GM21447 (cell line): ENCODE measurements at regions not wholly inside any gene's neighbourhood (a gene's known extent, or its start where the extent isn't known, plus 50 kb on each side); places are given as distances from the start of the nearest gene placed in this dataset.

Source experiments
- ATAC-seq: cut with Tn5 transposase; IDR thresholded peaks from one replicate; pipeline ENCODE4 v1.9.1; 2021; ENCODE audit not compliant: unreplicated experiment

DNA sequence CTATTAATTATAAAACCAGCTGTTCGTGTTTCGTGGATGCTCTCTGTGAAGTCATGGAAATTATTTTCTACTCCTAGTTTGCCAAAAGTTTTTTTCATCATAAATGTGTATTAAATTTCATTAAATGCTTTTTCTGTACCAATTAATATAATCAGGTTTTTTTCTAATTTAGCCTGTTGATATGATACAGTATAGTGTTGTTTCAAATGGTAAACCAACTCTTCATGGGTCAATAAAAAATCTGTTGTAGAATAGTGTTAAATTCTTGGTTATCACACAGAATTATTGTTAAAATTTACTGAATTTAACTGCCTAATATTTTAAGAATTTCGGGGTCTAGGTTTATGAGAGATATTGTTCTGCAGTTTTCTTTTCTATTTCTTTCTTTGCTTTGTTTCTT, 505.9 kb upstream of the MANEA start:
- no peak for ATAC-seq

DNA sequence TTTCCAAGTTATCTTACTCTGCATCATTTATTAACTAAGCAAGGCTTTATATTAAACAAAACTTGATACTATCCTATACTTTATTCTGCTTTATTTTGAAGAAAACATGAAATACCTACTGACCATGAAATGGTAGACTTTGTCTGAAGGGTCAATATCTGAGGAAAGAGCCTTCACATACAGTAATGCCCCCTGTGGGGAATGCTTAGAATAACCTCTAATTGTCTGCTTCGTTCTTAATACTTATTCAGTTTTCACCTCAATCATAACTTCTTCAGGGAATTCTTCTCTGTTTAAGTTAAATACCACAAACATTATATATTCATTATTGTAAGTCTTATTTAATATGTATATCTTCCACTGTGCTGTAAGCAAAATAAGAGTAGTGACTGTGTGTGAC, 498.9 kb upstream of the MANEA start:
- ATAC-seq = no peak

GRCh38 chr6:95081231-95081630, 496.1 kb upstream of the MANEA start:
- ATAC-seq = no peak

GRCh38 chr6:95081949-95082348, 495.4 kb upstream of the MANEA start:
- ATAC-seq = no peak

GRCh38 chr6:95083506-95083905, 493.8 kb upstream of the MANEA start:
- no peak for ATAC-seq

- no peak for ATAC-seq
Measured at GRCh38 chr6:95084867-95085266, 492.5 kb upstream of the MANEA start.

GRCh38 chr6:95087394-95088097, 489.8 kb upstream of the MANEA start:
- no peak for ATAC-seq

DNA sequence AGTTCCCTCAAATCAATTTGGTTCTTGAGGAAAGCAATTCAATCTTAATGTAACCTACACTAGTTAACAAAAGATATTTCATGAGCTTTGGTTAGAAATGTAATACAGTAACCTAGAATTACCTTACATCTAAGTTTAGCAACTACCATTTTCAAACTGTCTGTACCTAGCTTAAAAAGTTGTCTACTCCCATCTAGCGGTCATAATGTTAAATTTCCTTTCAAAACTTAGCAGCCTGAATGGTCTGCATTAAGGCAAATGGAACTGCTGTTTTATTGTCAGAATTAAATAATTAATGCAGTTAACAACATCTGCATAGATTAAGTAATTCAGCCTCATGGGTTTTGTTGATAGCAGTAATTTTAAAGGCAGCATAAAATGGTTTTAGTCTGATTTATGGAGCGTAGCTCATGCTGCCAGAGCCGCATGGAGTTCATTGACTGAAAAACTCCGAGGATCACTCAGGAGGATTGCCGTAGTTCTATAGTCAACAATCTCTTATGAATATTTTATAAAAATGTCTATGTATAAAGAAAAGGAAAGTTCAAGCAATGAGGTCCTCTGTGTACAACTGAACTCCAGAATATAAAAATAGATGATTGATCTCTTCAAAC, 485.4 kb upstream of the MANEA start:
- ATAC-seq = peak; percentile 83

DNA sequence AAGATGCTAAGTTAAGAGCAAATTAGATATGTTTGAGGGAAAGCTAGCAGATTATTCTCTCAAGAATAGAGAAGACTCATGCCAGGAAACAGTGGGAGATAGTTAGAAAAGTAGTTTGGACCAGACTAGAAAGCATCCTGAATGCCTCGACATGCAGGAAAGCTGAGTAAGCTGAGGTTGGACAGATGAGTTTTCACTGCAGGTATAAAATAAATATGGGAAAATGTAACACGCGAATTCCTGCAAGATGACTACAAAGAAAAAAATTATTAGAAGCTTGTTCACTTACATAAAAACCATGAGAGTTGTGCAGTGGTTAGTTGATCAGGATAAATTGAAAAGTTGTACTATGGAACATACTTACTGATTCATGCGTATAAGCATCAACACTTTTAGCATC, 484.2 kb upstream of the MANEA start:
- no peak for ATAC-seq

- no peak for ATAC-seq
Measured at GRCh38 chr6:95094751-95095663, 482.3 kb upstream of the MANEA start.

DNA sequence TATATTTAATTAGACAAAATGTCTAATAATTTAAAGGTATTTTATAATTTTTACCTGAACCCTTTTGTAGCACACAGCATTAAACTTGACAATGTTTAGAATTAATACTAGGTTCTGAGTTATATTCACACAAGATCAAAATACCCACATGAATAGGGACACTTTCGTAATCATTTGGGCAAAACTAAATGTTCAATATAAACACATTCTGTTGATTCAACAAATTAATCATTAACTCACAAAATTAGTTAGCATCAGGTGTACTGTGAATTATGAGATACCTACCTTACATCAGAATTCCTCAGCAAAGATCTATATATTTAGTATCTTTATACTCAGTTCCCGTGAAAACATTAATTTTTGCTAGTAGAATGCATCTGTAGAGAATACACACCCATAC, 481.5 kb upstream of the MANEA start:
- ATAC-seq = no peak

- ATAC-seq = no peak
Measured at GRCh38 chr6:95099410-95099809, 477.9 kb upstream of the MANEA start.

DNA sequence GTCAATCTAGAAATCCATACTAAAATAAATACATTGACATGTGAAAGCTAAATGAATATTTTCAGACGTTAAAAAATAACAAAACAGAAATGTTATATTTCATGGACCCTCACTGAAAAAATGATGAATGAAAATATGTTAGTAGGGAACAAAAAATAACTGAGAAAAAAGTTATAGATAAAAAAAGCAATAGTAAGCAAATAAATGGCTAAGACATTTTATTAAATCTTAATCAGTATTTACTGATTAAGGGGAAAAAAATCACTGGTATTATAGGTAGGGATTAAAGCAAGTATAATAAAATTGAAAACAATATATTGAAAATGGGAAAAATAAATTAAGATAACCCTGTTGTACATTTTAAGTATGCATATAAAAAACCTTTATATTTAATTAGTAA, 468.1 kb upstream of the MANEA start:
- ATAC-seq = no peak

- no peak for ATAC-seq
Measured at GRCh38 chr6:95110767-95111166, 466.6 kb upstream of the MANEA start.

DNA sequence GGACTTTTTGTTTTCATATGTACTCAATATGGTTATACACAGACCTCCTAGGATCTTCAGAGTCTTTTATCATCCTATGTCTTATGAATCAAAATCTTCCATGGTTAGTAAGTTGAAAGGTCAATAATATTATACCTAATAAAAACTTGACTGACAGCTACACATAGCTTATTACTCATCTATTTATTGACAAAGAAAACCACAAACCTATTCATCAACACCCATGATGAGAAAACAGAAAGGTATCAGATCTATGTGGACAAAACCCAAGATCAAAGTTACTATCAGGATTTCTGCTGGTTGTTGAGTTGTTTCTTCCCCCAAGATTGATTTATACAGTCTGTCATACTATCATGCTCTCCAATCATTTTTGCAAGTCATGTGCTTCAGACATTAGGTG, 460.1 kb upstream of the MANEA start:
- no peak for ATAC-seq

- ATAC-seq = no peak
Measured at GRCh38 chr6:95119927-95120326, 457.4 kb upstream of the MANEA start.

GRCh38 chr6:95120984-95121383, 456.4 kb upstream of the MANEA start:
- ATAC-seq = no peak

DNA sequence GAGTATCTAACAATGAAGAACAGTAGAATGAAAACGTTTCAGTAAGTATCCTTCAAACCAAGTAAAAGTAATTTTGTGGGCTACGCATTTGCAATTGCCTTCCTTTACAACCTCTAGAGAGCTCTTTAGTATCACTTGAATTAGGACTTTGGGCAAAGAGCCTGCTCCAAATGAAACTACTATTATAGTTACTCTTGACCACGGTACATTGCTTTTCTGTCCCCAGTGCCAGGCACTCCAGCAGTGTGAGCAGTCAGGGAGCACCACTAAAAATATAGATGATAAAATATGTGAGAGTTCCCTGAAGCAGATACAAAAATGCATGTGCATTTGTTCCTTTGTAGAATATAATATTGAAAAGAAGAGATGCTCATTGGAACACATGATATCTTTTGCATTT, 450.1 kb upstream of the MANEA start:
- no peak for ATAC-seq

DNA sequence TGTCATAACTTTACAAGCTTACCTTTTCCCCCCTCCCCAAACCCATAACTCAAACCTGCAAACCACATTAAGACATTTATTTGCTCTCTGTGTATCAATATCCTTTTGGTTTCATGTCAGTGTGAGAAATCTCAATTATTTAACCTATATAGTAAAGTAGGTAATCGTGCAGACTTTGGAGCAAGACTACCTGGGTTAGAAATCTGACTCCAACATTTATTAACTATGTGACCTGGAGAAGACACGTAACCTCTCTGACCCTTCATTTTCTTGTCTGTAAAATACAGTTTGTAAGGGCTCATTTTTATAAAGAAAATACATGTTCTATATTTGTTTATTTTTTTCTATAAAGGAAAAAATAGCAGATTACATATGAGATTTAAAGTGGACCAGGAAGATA, 448.9 kb upstream of the MANEA start:
- ATAC-seq = no peak

GRCh38 chr6:95128947-95129346, 448.4 kb upstream of the MANEA start:
- ATAC-seq = no peak

DNA sequence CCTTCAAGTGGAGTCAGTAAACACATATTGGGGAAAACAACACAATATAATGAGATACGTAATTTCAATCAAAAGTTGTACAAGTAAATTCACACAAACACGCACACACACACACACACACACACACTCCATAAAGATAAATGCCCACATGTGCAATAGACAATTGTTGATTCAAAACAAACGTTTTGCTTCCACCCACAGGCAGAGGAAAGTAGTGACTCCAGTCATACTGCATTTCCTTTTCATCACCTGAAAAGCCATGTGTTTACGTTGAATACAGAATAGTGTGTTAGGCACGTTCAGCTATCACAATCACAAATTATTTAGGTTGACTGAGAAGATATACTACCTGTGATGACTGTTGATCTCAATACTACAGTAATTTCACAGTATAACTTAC, 443.8 kb upstream of the MANEA start:
- ATAC-seq = no peak

GRCh38 chr6:95135182-95135581, 442.2 kb upstream of the MANEA start:
- ATAC-seq = no peak
